Activated B cell treated with CpG ODN at 0.5 μM for 24 hours (primary cell): ENCODE measurements at regions not wholly inside any gene's neighbourhood (a gene's known extent, or its start where the extent isn't known, plus 50 kb on each side); places are given as distances from the start of the nearest gene placed in this dataset.

Experiments
- ATAC-seq: fragments of 200-7000 bp; cut with Tn5 transposase; one replicate; pipeline ENCODE4 v1.10.0; 2021; ENCODE audit warnings: low read depth, mild to moderate bottlenecking, moderate library complexity
- CTCF ChIA-PET: fragments of 350-600 bp; sonication (Branson Sonifier 250); formaldehyde crosslinking; loops from one replicate; lab custom pipeline; 2021; ENCODE audit warnings: antibody characterized with exemption; lab: Charles Lee
- POLR2A ChIA-PET: fragments of 350-600 bp; sonication (Branson Sonifier 250); formaldehyde crosslinking; loops from one replicate; lab custom pipeline; 2021; ENCODE audit warnings: antibody characterized with exemption; lab: Charles Lee
- DNase-seq: peaks from one replicate; pipeline ENCODE4 v3.0.0; 2022
- H3K27ac Mint-ChIP-seq: one replicate; pipeline ENCODE4 v1.8.0; 2020; ENCODE audit warnings: mixed read lengths
- H3K27me3 Mint-ChIP-seq: one replicate; pipeline ENCODE4 v1.8.0; 2021; ENCODE audit warnings: mixed read lengths
- H3K36me3 Mint-ChIP-seq: one replicate; pipeline ENCODE4 v1.8.0; 2021; ENCODE audit warnings: low read depth, mixed read lengths
- H3K4me1 Mint-ChIP-seq: one replicate; pipeline ENCODE4 v1.8.0; 2021; ENCODE audit warnings: mixed read lengths
- H3K4me3 Mint-ChIP-seq: one replicate; pipeline ENCODE4 v1.8.0; 2020; ENCODE audit warnings: mild to moderate bottlenecking, mixed read lengths
- H3K9me3 Mint-ChIP-seq: one replicate; pipeline ENCODE4 v1.8.0; 2020; ENCODE audit warnings: mixed read lengths
- intact Hi-C: fragments of 100-400 bp; cut with micrococcal nuclease; formaldehyde crosslinking; loops from one replicate; pipeline ENCODE4 v1.15.1; 2024
- TF ChIP-seq, protein P1 (sequence below): fragments of 200-600 bp; IDR thresholded peaks from one replicate; pipeline ENCODE4 v1.8.0; 2022; ENCODE audit warnings: antibody characterized with exemption, mild to moderate bottlenecking

- ChIA-PET POLR2A (no interaction called here), CTCF (no interaction called here)
- TF ChIP-seq, protein P1, sequence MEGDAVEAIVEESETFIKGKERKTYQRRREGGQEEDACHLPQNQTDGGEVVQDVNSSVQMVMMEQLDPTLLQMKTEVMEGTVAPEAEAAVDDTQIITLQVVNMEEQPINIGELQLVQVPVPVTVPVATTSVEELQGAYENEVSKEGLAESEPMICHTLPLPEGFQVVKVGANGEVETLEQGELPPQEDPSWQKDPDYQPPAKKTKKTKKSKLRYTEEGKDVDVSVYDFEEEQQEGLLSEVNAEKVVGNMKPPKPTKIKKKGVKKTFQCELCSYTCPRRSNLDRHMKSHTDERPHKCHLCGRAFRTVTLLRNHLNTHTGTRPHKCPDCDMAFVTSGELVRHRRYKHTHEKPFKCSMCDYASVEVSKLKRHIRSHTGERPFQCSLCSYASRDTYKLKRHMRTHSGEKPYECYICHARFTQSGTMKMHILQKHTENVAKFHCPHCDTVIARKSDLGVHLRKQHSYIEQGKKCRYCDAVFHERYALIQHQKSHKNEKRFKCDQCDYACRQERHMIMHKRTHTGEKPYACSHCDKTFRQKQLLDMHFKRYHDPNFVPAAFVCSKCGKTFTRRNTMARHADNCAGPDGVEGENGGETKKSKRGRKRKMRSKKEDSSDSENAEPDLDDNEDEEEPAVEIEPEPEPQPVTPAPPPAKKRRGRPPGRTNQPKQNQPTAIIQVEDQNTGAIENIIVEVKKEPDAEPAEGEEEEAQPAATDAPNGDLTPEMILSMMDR: no peak
- Mint-ChIP-seq H3K36me3 (no peaks in the 10 kb centered on the region), H3K9me3 (no peaks in the 10 kb centered on the region), H3K4me1 (no peaks in the 10 kb centered on the region), H3K4me3 (no peak overlapping the region), H3K27me3 (no peaks in the 10 kb centered on the region), H3K27ac (no peak overlapping the region)
- intact Hi-C loops: no loop called here
- ATAC-seq: no peak
- DNase-seq: no peak
Observed at GRCh38 chr5:174844971-174845370, 120.6 kb downstream of the MSX2 start.

DNA sequence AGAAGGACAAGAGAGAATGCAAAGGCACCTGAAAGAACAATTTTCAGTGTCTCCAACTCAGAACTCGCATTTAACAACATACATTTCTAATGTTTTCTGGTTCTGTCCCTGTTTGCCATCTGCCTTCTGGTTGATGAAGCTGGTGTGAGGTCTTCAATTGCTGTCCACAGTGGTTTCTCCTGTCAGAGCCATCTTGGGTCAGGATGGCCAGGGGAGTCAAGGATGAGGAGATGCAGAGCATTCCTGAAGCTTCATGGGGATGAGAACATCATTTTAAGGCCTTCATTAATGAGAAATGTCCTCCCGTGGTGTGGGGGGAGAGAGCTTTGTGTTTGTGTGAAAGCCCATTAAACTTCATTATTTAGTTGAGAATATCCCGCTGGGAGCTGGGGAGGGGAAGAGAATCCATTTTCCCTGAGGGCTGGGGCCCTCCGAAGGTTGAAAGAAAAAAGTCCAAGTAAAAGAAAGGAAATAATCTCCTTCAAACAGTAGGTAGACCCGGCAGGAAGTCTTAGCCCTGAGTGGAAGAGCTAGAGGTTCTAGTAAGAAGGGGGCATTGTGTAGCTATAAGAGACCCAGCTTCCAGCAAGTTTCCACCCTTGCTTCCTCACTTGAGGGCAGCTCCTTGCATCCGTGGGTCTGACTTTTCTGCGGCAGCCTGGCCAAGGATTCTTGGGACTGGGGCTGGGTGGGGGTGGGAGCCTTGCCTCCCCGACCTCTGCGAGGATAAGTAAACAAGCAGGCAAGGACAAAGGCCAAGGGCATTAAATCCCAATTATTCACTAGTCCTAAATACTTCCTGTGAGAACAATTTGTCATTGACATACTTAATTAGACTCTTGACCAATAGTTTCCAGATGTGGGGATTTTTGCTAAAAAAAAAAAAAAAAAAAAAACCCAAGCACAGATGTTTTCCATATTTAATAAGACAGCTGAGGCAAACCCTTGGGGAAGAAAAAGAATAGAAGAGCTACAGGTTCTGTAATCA lies 119.2 kb downstream of the MSX2 start:
- Mint-ChIP-seq H3K36me3 (no peaks in the 10 kb centered on the region), H3K4me3 (no peak overlapping the region), H3K9me3 (no peaks in the 10 kb centered on the region), H3K4me1 (no peaks in the 10 kb centered on the region), H3K27ac (no peak overlapping the region), H3K27me3 (no peaks in the 10 kb centered on the region)
- intact Hi-C loops: no loop called here
- POLR2A ChIA-PET: interaction anchor here (0.6 kb wide), 1 partner anchor 22 kb away, joined by 4 read pairs; no protein-coding TSS in a partner anchor
- TF ChIP-seq, protein P1: no peak
- ATAC-seq (no peak), DNase-seq (no peak)
- CTCF ChIA-PET: no interaction called here

DNA sequence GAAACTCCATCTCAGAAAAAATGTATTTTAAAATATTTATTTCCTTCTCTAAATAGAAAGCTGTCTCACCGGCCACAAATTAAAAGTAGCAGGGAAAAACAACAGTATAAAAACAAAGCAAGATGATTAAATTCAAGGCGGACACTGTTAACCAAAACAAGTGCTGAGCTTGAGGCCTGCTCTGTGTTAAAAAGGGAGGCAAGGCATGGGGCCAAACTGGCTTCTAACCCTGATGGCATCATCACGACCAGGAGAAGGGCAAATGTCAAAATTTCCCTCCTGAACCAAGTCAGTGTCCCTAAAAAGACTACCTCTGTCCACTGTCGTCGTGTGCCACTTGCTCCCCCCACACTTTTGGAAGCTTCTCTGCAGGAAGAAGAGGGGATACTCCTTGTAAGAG lies 116.1 kb downstream of the MSX2 start:
- DNase-seq: no peak
- ATAC-seq: no peak
- TF ChIP-seq, protein P1: no peak
- H3K9me3 Mint-ChIP-seq: no peaks in the 10 kb centered on the region
- no peak overlapping the region for H3K27ac Mint-ChIP-seq
- H3K36me3 Mint-ChIP-seq: no peaks in the 10 kb centered on the region
- POLR2A ChIA-PET: no interaction called here
- no peak overlapping the region for H3K4me3 Mint-ChIP-seq
- no peaks in the 10 kb centered on the region for H3K27me3 Mint-ChIP-seq
- CTCF ChIA-PET: no interaction called here
- intact Hi-C loops: no loop called here
- H3K4me1 Mint-ChIP-seq: no peaks in the 10 kb centered on the region

- no peaks in the 10 kb centered on the region for H3K36me3 Mint-ChIP-seq
- intact Hi-C loops: no loop called here
- no peaks in the 10 kb centered on the region for H3K9me3 Mint-ChIP-seq
- ChIA-PET POLR2A (no interaction called here), CTCF (no interaction called here)
- H3K27ac Mint-ChIP-seq: no peak overlapping the region
- ATAC-seq: no peak
- no peaks in the 10 kb centered on the region for H3K4me1 Mint-ChIP-seq
- no peak for DNase-seq
- no peaks in the 10 kb centered on the region for H3K27me3 Mint-ChIP-seq
- no peak overlapping the region for H3K4me3 Mint-ChIP-seq
- TF ChIP-seq, protein P1: no peak
Observed at GRCh38 chr5:174839196-174839595, 114.8 kb downstream of the MSX2 start.
